Sigmoid colon (tissue), 4 donors: ENCODE measurements at regions not wholly inside any gene's neighbourhood (a gene's known extent, or its start where the extent isn't known, plus 50 kb on each side); places are given as distances from the start of the nearest gene placed in this dataset.

Experiments used
- CTCF ChIP-seq, 4 experiments: fragments of 450-650 bp in 3 of 4; fragments of 200-600 bp in 1 of 4; IDR thresholded peaks; one replicate each; pipeline ENCODE4 v1.5.1; 2016 to 2019; ENCODE audit warnings: antibody characterized with exemption in 4 of 4, mild to moderate bottlenecking in 3 of 4, moderate library complexity in 2 of 4
- POLR2AphosphoS5 ChIP-seq, 4 donors: sonication (generic); formaldehyde crosslinking; IDR thresholded peaks; one replicate each; pipeline ENCODE4 v1.6.1; 2017; ENCODE audit warnings: antibody characterized with exemption in 4 of 4

- TF ChIP-seq CTCF (IDR thresholded peaks at IDR 0.05) (no peak), POLR2AphosphoS5 (IDR thresholded peaks at IDR 0.05) (no peak)
Observed at GRCh38 chr13:39823063-39823713, 167.7 kb downstream of the COG6 start.
